ENCODE measurements at regions not wholly inside any gene's neighbourhood (a gene's known extent, or its start where the extent isn't known, plus 50 kb on each side); places are given as distances from the start of the nearest gene placed in this dataset.

DNA sequence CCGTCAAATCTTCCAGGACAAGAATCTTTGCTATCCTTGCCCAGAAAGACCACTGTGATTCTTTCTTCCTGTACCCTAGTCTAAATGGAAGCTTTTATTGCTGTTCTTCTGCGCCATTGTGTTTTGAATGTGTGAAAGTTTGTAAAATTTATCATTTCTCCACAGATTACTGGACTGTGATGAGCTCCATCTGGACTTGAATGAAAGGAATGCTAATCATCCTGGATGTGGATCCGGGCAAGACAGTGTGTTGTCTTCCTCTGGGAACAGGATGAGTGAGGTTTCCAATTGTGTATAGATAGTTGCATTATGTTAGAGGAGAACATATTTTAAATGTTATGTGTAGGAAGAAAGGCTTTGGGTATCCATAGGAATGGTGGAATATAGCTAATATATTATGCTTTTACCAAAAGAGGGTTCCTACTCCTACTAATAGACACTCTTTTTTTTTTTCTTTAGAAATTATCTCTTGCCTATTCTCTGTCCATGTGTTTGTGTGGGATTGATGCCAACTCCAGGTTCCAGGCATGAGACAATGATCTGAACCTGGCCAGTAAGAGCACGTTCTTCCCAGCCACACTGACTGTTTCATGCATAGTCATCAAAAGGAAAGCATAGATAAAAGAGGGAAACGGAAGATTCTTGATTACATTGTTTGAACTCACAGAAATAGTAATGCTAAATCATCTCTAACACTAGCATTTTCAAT is 803.6 kb upstream of the ADGRL3 start:
- no peak overlapping the region for H3K4me3 ChIP-seq (ENCODE audit: low read length)
- H3K27ac ChIP-seq (ENCODE audit: low read length): no peak overlapping the region
- ChIA-PET POLR2A (ENCODE audit: unreplicated experiment) (interaction anchor here (0.6 kb wide), 1 partner anchor 22 kb away, joined by 8 read pairs; no protein-coding TSS in a partner anchor), CTCF (no interaction called here)
- H3K4me2 ChIP-seq (ENCODE audit: low read length): no peak overlapping the region
- BruUV-seq (replicated peaks): no TSS peak
- H3K9ac ChIP-seq (ENCODE audit: low read length): no peak overlapping the region
- TF ChIP-seq EZH2 (IDR thresholded peaks at IDR 0.05; ENCODE audit: low read length, unreplicated experiment): no peak
- no peak for TF ChIP-seq EZH2phosphoT487 (IDR thresholded peaks at IDR 0.05; ENCODE audit: borderline replicate concordance, low read length)
- TF ChIP-seq, protein P1, sequence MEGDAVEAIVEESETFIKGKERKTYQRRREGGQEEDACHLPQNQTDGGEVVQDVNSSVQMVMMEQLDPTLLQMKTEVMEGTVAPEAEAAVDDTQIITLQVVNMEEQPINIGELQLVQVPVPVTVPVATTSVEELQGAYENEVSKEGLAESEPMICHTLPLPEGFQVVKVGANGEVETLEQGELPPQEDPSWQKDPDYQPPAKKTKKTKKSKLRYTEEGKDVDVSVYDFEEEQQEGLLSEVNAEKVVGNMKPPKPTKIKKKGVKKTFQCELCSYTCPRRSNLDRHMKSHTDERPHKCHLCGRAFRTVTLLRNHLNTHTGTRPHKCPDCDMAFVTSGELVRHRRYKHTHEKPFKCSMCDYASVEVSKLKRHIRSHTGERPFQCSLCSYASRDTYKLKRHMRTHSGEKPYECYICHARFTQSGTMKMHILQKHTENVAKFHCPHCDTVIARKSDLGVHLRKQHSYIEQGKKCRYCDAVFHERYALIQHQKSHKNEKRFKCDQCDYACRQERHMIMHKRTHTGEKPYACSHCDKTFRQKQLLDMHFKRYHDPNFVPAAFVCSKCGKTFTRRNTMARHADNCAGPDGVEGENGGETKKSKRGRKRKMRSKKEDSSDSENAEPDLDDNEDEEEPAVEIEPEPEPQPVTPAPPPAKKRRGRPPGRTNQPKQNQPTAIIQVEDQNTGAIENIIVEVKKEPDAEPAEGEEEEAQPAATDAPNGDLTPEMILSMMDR (conservative IDR thresholded peaks at IDR 0.05; ENCODE audit: low read depth, low read length): no peak
- H4K20me1 ChIP-seq (ENCODE audit: low read length): no peaks in the 10 kb centered on the region
- no peaks in the 10 kb centered on the region for H3K36me3 ChIP-seq (ENCODE audit: low read depth, low read length)
- no peaks in the 10 kb centered on the region for H3K27me3 ChIP-seq (ENCODE audit: low read length)
- intact Hi-C loops (cut with micrococcal nuclease): no loop called here
- H3K9me3 ChIP-seq (ENCODE audit: low read length): no peaks in the 10 kb centered on the region
- DNase-seq (peak; percentile 46), ATAC-seq (peak; percentile 37; the same call in 1 of the 2 replicates)
- no peaks in the 10 kb centered on the region for H3K79me2 ChIP-seq (ENCODE audit: low read length)
- H3K4me1 ChIP-seq (ENCODE audit: insufficient read depth, low read length): no peaks in the 10 kb centered on the region
- no peaks in the 10 kb centered on the region for H3F3A ChIP-seq (ENCODE audit: low read length, unreplicated experiment)
- no peaks in the 10 kb centered on the region for H3K9me2 ChIP-seq (replicated peaks; ENCODE audit: low read length)
- no peak overlapping the region for H2AFZ ChIP-seq (ENCODE audit: low read length)

DNA sequence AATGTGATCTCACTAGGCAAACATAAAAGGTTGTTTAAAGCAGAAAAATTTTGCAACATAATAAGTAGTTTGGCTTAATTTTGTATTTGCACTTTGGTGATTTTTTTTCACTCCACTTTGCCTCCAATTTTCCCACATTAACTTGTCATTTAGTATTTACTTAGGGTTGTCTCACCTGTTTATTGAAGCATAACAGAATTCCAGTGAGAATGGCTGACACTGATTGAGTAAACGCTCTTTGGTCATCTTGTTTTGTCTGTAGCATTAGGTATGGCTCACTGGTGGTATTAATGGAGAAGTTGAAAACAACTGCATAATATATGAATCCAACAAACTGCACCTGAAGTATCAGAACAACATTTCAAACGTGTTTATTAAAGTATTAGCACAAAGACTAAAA is 799.5 kb upstream of the ADGRL3 start:
- ATAC-seq: peak; percentile 63
- DNase-seq: peak; percentile 30
- no TSS peak for BruUV-seq (replicated peaks)

DNA sequence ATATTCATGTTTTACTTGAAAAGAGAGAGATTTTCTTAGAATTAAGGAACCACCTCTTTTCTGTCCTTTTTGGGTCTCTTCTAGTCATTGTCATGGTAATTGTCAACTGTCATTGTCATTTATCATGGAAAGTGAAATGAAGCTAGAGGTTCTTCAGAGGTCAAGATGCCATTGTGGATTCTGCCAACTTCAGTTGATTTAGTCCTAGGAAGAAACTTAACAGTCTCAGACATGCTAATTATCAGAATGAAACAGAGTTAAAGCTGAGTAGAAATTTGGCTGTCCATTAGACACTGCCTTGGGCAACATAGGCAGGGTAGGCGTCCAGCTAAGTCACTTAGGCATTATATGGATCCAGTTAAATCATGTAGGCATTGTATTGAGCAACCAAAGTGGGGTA is 796.1 kb upstream of the ADGRL3 start:
- Histone ChIP-seq H3K9me2 (replicated peaks; ENCODE audit: low read length) (no peaks in the 10 kb centered on the region), H3K9ac (ENCODE audit: low read length) (no peak overlapping the region), H3K4me1 (ENCODE audit: insufficient read depth, low read length) (no peaks in the 10 kb centered on the region), H4K20me1 (ENCODE audit: low read length) (no peaks in the 10 kb centered on the region), H3K4me3 (ENCODE audit: low read length) (no peak overlapping the region), H3K79me2 (ENCODE audit: low read length) (no peaks in the 10 kb centered on the region), H2AFZ (ENCODE audit: low read length) (no peak overlapping the region), H3K9me3 (ENCODE audit: low read length) (no peaks in the 10 kb centered on the region), H3K27me3 (ENCODE audit: low read length) (no peaks in the 10 kb centered on the region), H3K4me2 (ENCODE audit: low read length) (no peak overlapping the region), H3F3A (ENCODE audit: low read length, unreplicated experiment) (no peaks in the 10 kb centered on the region), H3K27ac (ENCODE audit: low read length) (no peak overlapping the region), H3K36me3 (ENCODE audit: low read depth, low read length) (no peaks in the 10 kb centered on the region)
- no TSS peak for BruUV-seq (replicated peaks)
- CTCF ChIA-PET: no interaction called here
- intact Hi-C loops (cut with micrococcal nuclease): no loop called here
- ATAC-seq (no peak), DNase-seq (no peak)
- TF ChIP-seq EZH2phosphoT487 (IDR thresholded peaks at IDR 0.05; ENCODE audit: borderline replicate concordance, low read length) (no peak), EZH2 (IDR thresholded peaks at IDR 0.05; ENCODE audit: low read length, unreplicated experiment) (no peak)
- TF ChIP-seq, protein P1 (conservative IDR thresholded peaks at IDR 0.05; ENCODE audit: low read depth, low read length): no peak
- POLR2A ChIA-PET (ENCODE audit: unreplicated experiment): no interaction called here

More for the DNA sequence above, 799.5 kb upstream of the ADGRL3 start:
- Histone ChIP-seq H3K4me1 (ENCODE audit: insufficient read depth, low read length) (no peaks in the 10 kb centered on the region), H3K36me3 (ENCODE audit: low read depth, low read length) (no peaks in the 10 kb centered on the region), H3K4me2 (ENCODE audit: low read length) (no peak overlapping the region), H3K9me3 (ENCODE audit: low read length) (no peaks in the 10 kb centered on the region), H4K20me1 (ENCODE audit: low read length) (no peaks in the 10 kb centered on the region), H3K27me3 (ENCODE audit: low read length) (no peaks in the 10 kb centered on the region), H3F3A (ENCODE audit: low read length, unreplicated experiment) (no peaks in the 10 kb centered on the region), H2AFZ (ENCODE audit: low read length) (no peak overlapping the region), H3K79me2 (ENCODE audit: low read length) (no peaks in the 10 kb centered on the region), H3K27ac (ENCODE audit: low read length) (no peak overlapping the region), H3K9me2 (replicated peaks; ENCODE audit: low read length) (no peaks in the 10 kb centered on the region), H3K9ac (ENCODE audit: low read length) (no peak overlapping the region), H3K4me3 (ENCODE audit: low read length) (no peak overlapping the region)
- intact Hi-C loops (cut with micrococcal nuclease): no loop called here
- TF ChIP-seq, protein P1 (conservative IDR thresholded peaks at IDR 0.05; ENCODE audit: low read depth, low read length): no peak
- TF ChIP-seq EZH2phosphoT487 (IDR thresholded peaks at IDR 0.05; ENCODE audit: borderline replicate concordance, low read length): no peak
- no peak for TF ChIP-seq EZH2 (IDR thresholded peaks at IDR 0.05; ENCODE audit: low read length, unreplicated experiment)
- POLR2A ChIA-PET (ENCODE audit: unreplicated experiment): no interaction called here
- CTCF ChIA-PET: no interaction called here

Data from PC-3 (cell line).